GM18870 (cell line): ENCODE measurements at regions not wholly inside any gene's neighbourhood (a gene's known extent, or its start where the extent isn't known, plus 50 kb on each side); places are given as distances from the start of the nearest gene placed in this dataset.
"Not testable (repeated sequence)": the region's sequence is repeated elsewhere in the genome, so short reads cannot be mapped to it uniquely, and the experiment has no call there.

ENCODE experiments used
- ATAC-seq: cut with Tn5 transposase; IDR thresholded peaks from one replicate; pipeline ENCODE4 v1.9.1; 2021; ENCODE audit warnings: moderate library complexity; ENCODE audit not compliant: unreplicated experiment

DNA sequence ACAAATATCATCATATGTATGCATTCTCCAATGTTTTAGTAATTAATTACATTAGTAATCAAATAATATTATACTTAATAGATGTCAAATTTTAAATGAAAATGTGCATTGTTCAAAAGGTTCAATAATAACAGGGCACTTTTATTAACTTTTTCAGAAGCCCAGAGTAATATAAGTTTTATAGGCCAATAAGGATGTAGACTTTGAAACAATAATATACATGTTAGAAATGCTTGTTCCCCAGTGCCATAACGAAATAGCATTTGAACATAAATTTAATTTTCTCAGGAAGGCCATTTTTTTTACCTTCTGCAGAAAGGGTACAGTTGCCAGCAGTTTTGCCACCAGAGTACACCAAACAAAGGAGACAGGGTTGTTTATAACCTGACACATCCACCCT is 1133.9 kb upstream of the LRRTM3 start:
- no peak for ATAC-seq

DNA sequence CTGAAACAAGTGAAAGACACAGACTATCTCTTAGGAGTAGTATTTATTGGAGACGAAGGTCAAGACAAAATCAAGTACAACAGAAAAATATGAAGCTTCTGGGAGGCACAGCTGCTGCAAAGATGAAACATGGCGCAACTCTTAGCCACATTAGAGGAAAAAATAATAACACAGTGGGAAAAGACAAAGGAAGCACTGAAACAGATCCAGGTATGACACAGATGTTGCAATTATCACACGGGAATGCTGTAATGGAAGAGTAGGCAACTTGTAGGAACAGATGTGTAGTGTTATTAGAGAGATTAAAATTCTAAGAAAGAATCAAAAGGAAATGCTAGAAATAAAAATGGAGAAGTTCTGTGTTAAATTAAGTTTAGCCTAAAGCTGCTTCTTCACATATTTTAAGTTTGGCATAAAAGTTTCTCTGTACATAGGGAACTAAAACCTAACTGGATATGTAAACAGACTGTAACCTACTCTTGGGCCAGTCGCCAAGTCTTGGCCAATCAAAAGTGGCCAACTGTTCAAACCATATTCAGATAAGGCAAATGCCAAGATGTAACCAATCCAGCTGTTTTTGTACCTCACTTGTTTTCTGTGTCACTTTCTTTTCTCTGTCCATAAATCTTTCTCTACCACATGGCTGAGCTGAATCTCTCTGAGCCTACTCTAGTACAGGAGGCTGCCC is 1132.0 kb upstream of the LRRTM3 start:
- ATAC-seq, result no peak

DNA sequence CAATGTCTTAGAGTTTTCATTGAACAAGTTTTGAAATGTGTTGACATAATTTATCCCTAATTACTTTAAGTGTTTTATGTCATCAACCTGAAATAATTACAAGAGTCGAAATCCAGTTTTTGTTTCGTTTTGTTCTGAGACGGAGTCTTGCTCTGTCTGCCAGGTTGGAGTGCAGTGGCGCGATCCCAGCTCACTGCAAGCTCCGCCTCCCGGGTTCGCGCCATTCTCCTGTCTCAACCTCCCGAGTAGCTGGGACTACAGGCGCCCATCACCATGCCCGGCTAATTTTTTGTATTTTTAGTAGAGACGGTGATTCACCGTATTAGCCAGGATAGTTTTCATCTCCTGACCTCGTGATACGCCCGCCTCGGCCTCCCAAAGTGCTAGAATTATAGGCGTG is 1131.0 kb upstream of the LRRTM3 start:
- not testable (repeated sequence) for ATAC-seq

DNA sequence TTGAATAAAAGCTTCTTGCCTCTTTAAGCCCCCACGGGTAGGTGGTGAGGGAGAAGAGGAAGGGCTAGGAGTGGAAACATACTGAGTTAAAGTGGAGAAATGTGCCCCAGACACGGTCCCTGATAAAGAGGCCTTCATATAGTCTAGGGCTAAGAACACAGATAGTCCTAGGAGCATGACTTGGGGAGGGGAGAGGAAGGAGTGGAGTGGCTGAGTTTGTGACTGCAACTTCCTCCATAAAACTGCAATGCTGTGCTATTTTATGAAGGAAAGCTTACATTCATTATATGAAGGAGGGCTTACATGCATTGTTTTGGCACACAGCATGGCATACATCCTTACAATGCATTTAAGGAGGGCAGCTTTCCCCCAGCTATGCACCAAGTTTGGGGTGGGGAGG is 1129.4 kb upstream of the LRRTM3 start:
- no peak for ATAC-seq

DNA sequence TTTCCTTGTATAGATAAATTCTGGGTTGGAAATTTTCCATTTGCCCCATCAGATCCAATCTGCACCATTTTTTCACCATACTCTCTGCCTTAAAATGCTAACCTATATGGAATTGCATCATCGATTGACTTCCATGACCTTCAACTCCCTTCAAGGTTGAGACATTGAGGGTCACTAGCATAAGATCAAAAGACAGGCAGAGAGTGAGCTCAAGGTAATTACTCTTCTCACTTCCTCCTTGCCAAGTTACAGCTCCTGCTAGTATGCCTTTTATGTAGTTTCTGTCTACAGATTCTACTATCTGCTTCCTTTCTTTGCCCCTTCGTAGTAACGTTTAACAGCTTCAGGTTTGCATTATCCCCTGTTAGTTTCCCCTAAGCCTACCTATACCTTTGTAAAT is 1127.7 kb upstream of the LRRTM3 start:
- ATAC-seq, result peak; percentile 63

DNA sequence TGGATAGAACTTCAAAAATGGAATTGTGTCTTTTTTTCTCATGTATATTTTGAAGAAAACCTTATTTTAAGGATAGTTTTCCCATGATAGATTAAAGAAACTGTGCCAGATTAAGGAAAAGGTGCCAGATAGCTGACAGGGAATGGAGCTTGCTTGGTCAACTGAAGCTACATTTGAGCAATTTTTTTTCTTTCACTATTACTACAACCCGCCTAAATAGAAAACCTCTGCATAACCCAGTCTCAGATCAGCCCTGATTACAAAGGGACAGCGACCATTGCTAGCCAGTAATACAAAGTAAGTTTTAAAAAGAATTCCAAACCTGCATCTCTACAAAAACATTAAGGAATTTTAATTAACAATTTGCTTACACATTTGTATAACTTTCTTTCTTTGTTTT is 1123.4 kb upstream of the LRRTM3 start:
- ATAC-seq, result no peak

DNA sequence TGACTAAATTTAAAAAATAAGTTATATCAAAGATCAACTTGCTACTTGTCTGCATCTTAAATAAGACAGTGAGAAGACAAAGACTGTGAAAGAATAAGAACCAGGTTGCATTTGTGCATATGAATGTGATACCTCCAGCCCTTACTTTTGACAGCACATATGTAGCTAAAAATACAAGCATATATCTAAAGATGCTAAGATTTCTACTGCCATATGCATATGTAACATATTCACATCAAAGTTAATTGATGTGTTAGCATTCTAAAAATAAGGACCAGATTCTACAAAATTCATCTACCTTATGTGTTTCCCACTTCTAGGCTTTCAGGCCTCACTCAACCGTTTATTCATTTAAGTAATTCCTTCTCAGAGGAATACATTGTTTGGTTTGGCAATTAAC is 1120.3 kb upstream of the LRRTM3 start:
- ATAC-seq, result no peak

DNA sequence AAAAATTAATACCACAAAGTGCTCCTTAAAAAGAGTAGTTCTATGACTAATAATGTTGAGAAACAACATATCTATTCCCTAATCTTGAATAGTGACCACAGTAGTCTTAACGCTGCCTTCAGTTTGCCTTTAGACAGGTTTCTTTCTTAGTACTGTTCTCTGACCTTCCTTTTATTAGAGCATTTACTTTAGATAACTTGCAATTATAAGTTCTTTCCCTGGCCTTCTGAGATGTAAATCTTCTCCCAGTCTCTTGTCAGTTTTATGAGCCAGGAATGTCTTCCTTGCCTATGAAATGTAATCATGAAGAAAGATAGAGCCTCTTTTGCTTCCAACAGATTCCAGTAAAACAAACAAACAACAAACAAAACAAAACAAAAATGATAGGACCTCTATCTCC is 1119.8 kb upstream of the LRRTM3 start:
- no peak for ATAC-seq

DNA sequence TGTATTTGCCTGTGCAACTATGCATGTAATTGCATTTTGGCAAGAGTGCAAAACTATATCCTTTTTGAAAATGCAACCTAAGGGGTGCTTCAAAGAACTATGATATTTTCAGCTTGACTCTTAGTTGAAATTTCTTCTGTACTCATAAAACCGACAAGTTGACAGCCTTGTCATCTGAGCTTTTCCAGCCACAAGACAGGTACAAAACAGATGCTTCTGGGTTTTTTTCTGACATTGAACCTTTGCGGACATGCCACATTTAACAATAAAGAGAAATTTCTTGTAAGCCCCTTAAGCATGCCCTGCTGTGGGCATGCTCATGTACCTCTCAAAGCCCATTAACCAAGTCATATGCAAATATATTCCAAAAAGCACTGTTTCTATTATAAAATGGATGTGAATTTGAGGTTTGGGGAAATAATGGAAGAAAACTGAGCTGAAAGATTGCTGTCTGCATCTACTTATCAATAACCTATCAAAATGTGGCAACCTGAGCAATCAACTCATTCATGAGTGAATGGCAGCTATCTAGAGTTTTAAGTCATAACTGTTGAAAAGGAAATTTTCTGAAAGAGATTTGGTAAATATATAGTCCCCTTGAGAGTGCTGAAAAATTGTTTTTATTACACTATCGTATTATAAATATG is 1117.0 kb upstream of the LRRTM3 start:
- ATAC-seq, result no peak

DNA sequence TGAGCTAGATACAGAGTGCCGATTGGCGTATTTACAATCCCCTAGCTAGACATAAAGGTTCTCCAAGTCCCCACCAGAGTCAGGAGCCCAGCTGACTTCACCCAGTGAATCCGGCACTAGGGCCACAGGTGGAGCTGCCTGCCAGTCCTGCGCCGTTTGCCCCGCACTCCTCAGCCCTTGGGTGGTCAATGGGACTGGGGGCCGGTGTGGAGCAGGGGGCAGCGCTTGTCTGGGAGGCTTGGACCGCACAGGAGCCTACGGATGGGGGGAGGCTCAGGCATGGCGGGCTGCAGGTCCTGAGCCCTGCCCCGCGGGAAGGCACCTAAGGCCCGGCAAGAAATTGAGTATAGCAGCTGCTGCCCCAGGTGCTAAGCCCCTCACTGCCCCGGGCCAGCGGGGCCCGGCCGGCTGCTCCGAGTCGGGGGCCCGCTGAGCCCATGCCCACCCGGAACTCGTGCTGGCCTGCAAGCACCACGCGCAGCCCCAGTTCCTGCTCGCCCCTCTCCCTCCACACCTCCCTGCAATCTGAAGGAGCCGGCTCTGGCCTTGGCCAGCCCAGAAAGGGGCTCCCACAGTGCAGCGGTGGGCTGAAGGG is 1113.8 kb upstream of the LRRTM3 start:
- ATAC-seq, result no peak

DNA sequence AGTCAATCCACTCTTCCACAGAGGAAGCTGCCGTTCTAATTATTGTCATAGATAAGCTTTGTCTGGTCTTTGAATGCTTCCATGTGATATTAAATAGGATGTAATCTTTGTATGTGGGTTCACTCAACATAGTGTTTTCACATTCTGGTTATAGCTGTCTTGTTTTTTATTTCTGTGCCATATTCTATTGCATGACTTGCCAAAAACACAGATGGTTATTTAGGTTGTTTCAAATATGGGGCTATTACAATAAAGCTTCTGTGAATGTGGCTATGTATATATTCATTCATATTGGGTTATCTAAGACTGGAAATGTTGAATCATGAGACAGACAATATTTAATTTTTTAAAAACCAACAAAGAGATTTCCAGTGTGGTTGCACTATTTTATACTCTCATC is 1109.3 kb upstream of the LRRTM3 start:
- ATAC-seq, result no peak

DNA sequence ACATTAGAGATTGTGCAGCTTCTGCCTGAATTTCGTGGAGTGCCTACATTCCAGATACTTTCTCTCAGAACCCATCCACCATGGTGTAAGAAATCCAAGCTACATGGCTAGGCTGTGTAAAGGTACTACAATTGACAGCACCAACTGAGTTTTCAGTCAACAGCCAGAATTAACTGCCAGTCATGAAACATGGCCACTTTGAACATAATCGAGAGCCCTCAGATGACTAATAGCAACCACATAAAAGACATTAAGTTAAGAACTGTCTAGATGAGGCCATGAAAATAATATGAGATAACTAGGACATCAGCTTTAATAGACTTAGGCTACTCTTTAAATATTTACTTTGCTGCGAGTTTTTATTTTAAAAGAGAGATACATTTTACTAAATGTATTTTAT is 1106.8 kb upstream of the LRRTM3 start:
- ATAC-seq, result no peak

DNA sequence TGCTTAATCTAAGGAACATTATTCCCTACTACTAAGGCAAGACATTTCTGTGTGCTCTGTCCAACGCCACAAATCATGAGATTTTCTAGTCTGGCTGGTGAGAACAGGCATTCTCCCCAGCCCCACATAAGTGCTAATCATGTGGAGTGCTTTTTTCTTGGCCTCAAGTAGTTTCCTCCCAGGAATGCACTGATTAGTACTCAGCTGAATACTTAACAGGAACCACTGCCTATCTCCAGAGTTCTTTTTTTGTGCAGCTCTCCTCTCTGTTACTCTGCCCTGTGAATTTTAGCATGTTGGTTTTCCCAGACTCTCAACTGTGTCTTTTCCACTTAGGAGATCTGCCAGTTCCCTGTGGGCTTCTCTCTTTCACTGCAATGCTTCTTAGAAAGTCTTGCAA is 1098.5 kb upstream of the LRRTM3 start:
- no peak for ATAC-seq

DNA sequence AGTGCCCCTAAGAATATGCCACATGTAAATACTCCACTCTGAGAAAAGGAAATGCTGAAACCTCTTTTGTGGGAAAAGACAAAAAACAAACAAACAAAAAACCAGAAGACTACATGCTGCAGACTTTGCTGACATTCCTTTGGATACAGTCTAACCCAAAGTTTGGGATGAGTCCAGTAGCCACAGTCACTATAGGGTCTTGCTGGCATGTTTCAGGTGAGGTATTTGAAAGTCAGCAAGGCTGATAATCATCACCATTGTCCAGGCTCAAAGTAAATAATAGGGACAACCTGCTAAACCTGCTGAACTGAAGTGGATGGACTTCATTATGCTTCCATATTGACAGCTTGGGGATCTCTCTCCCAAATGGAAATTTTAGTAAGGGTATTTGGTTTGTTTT is 1087.0 kb upstream of the LRRTM3 start:
- ATAC-seq, result no peak

DNA sequence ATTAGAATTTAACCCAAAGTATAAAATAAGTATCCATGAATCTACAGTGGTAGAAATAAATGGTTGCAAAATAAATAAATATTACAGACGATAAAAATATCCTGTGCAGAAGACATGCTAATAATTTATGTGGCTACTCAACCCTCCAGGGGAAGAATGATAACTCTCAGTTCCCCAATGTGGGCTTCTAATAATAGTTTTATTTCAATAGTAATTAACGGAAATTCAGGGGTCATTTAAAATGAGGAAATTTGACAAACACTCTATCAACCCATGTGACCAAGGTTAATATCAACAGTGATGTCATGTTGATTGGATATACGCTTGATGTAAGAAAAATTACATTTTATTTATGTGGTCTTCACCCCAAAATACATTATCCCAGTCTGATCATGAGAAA is 1082.6 kb upstream of the LRRTM3 start:
- no peak for ATAC-seq

DNA sequence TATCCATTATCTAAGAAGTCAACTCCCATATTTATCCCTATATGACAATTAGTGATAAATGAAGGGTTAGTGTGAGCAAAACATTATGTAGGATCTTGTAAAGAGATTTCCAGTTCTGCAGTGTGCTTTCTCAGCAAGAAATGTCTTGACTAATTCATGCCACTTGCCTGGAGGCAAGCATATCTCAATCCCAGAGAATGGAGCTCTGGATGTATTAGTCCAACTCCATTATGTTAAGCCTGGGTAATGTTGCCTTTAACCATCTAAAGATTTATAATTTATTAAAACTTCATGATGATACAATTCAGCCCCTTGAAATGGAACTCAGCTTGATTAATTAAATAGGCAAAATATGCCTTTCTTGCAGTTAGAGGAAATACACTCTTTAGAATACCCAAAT is 1079.9 kb upstream of the LRRTM3 start:
- ATAC-seq, result no peak

DNA sequence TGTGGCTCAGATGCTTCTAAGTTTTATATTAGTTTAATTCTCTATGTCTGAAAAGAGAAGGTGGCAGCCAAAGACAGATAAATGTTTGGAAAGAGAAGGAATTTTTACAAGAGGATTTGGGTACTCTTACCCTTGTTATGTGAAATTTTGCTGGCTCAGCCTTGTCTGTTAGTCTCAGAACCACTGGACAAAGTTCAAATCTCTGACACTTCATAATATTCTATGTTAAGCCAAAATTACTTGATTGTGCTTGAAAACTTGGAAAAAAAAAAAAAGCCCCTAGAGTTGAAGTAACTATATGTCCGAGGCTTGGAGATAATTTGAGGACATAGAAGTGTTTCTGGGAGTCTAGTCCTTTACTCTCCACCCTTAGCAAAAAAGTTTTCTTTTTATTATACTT is 1079.3 kb upstream of the LRRTM3 start:
- ATAC-seq, result no peak

DNA sequence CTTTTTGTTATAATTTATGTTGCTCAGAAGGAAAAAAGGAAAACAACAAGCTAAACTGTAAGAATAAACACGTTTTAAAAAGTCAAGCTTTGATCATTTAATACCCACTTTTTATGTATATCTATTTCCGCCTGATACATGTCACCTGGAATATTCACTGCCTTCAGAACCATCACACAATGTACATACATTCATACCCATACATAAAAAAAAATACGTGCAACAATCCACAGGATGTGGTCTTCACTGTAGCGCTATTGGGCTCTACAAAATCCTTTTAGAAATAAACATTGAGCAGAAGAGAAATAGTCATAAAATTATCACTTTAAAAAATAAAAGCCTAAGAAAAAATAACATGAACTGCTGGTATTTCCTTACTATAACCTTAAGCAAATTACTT is 1078.9 kb upstream of the LRRTM3 start:
- no peak for ATAC-seq

DNA sequence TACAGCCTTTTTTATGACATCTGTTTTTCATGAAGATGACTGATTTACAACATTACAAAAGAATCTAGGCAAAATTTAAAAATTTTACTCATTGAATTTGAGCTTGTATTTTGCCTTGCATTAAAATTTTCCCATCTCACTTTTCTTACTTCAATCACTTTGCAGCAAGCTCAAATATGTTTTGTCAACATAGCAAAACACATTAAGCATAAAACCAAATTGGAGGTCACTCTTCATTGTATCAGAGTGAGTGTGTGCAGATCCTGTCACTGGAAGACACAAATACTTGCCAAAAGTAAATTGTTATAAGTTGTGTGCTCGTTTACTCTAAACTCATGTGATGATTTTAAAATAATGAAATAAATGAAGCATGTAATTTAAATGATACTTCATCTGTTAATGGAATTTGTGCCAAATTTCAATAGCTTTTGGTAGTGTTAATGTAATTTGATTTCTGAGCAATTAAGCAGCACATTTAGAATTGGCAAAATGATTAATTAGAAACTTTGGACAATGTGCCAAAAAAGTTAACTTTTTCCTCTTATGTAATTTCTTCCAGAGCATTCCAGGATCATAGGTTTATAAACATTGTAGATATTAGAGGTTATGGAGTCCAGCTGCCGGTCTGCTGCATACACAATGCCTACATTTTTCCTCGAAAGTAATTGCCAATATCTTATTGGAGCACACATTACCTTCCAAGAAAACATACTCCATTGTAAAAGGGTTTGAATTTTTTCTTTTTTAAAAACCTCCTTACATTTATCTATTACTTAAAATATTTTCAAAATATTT is 1078.2 kb upstream of the LRRTM3 start:
- ATAC-seq, result no peak

DNA sequence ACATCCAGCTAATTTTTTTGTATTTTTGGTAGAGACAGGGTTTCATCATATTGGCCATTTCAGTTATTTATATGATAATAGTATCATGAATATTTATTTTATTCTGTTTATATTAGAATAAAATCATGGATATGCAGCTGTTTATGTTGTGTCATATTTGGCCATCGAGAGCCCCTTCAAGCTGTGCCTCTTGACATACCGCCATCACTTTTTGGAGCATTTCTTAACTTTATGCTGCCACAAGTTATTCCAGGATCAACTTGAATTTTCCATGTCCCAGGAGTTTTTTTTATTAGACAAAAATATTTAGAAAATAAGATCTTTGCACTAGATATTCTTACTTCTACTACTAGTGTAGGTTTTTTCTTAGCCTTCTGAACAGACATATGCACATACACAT is 1067.0 kb upstream of the LRRTM3 start:
- ATAC-seq, result no peak

DNA sequence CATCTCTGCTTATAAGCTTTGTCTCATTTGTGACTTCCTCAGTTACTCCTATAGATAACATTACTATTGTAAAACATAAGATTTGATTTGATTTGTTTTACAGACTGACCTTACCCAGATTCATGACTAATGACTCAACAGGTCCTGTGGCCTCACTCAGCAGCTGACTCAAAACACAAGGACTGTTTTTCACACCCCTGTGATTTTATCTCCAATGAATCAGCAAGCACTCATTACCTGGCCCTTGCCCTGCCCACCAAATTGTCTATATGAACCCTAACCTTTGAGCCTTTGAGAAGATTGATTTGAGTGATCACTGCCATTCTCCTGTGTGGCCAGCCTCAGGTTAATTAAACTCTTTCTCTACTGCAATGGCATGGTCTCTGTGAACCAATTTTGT is 1064.6 kb upstream of the LRRTM3 start:
- ATAC-seq, result peak; percentile 94
